ENCODE measurements at regions not wholly inside any gene's neighbourhood (a gene's known extent, or its start where the extent isn't known, plus 50 kb on each side); places are given as distances from the start of the nearest gene placed in this dataset.

DNA sequence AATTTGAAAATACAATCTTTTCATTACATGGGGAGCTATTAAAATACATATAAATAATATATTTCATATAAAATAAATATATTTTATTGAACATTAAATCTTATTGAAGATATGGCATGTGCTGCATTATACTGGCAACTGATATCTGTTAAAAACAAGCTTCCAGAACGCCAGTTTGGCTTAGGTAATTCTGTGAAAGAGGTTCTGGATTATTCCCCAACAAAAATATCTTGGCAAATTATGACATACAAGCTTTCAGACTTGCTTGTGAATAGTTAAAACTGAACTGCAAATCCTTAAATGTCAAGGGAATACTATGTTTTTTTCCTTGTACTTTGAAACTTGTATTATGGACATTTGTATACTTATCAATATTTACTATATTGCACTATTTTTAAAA, 210.2 kb upstream of the LCORL start:
- TF ChIP-seq POLR2AphosphoS5 (IDR thresholded peaks at IDR 0.05; ENCODE audit: low read depth, low read length): no peak
- TF ChIP-seq SIN3A (IDR thresholded peaks at IDR 0.05; ENCODE audit: borderline replicate concordance, insufficient read depth, low read length): no peak
- TF ChIP-seq, protein P1, sequence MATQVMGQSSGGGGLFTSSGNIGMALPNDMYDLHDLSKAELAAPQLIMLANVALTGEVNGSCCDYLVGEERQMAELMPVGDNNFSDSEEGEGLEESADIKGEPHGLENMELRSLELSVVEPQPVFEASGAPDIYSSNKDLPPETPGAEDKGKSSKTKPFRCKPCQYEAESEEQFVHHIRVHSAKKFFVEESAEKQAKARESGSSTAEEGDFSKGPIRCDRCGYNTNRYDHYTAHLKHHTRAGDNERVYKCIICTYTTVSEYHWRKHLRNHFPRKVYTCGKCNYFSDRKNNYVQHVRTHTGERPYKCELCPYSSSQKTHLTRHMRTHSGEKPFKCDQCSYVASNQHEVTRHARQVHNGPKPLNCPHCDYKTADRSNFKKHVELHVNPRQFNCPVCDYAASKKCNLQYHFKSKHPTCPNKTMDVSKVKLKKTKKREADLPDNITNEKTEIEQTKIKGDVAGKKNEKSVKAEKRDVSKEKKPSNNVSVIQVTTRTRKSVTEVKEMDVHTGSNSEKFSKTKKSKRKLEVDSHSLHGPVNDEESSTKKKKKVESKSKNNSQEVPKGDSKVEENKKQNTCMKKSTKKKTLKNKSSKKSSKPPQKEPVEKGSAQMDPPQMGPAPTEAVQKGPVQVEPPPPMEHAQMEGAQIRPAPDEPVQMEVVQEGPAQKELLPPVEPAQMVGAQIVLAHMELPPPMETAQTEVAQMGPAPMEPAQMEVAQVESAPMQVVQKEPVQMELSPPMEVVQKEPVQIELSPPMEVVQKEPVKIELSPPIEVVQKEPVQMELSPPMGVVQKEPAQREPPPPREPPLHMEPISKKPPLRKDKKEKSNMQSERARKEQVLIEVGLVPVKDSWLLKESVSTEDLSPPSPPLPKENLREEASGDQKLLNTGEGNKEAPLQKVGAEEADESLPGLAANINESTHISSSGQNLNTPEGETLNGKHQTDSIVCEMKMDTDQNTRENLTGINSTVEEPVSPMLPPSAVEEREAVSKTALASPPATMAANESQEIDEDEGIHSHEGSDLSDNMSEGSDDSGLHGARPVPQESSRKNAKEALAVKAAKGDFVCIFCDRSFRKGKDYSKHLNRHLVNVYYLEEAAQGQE (IDR thresholded peaks at IDR 0.05; ENCODE audit: insufficient read depth in 1 of 2, low read depth in 2 of 2, low read length in 2 of 2): no peak
- no peak for TF ChIP-seq TAF1 (IDR thresholded peaks at IDR 0.05; ENCODE audit: borderline replicate concordance, insufficient read depth, low read length)
- TF ChIP-seq FOXP2 (optimal IDR thresholded peaks at IDR 0.05; ENCODE audit: borderline replicate concordance, extremely low read depth, extremely low read length, insufficient read depth): no peak

Data from PFSK-1 (cell line).